Transverse colon (tissue), 4 donors: ENCODE measurements at regions not wholly inside any gene's neighbourhood (a gene's known extent, or its start where the extent isn't known, plus 50 kb on each side); places are given as distances from the start of the nearest gene placed in this dataset.

Experiments used
- DNase-seq: peaks from one replicate; pipeline ENCODE4 v3.0.0-alpha.2; 2019
- H3K27ac ChIP-seq, 4 donors: fragments of 200-600 bp; sonication (generic); 2 replicates each; pipeline ENCODE4 v1.5.1; 2016 to 2018; ENCODE audit warnings: inconsistent platforms in 4 of 4
- H3K27me3 ChIP-seq: fragments of 200-600 bp; sonication (generic); 2 replicates; pipeline ENCODE4 v1.5.1; 2017; ENCODE audit warnings: inconsistent platforms
- H3K36me3 ChIP-seq, 4 donors: fragments of 200-600 bp; sonication (generic); 2 replicates each; pipeline ENCODE4 v1.5.1; 2017 to 2019; ENCODE audit warnings: inconsistent platforms in 4 of 4
- H3K4me1 ChIP-seq, 4 donors: fragments of 200-600 bp; sonication (generic); 2 replicates each; pipeline ENCODE4 v1.5.1; 2017 to 2020; ENCODE audit warnings: inconsistent platforms in 4 of 4
- H3K4me3 ChIP-seq, 4 donors: fragments of 200-600 bp; sonication (generic); 1 replicate in 1 of 4; 2 replicates in 3 of 4; pipeline versions ENCODE4 v1.5.1 to v1.6.1; 2017 to 2019; ENCODE audit warnings: inconsistent platforms in 4 of 4
- H3K9me3 ChIP-seq, 2 donors: fragments of 200-600 bp; sonication (generic); 2 replicates each; pipeline ENCODE4 v1.5.1; 2017 to 2019; ENCODE audit warnings: inconsistent platforms in 2 of 2
- CTCF ChIP-seq, 5 experiments: fragments of 200-600 bp in 3 of 5; fragments of 450-650 bp in 2 of 5; sonication (generic) in 3 of 5; IDR thresholded peaks; 1 replicate in 2 of 5; 2 replicates in 3 of 5; pipeline ENCODE4 v1.5.1; 2016 to 2017; ENCODE audit warnings: antibody characterized with exemption in 5 of 5, inconsistent platforms in 3 of 5, mild to moderate bottlenecking in 2 of 5, moderate library complexity in 1 of 5
- EP300 ChIP-seq: sonication (generic); formaldehyde crosslinking; IDR thresholded peaks from one replicate; pipeline ENCODE4 v1.6.1; 2017; ENCODE audit warnings: antibody characterized with exemption, low read depth
- POLR2A ChIP-seq: fragments of 450-650 bp; IDR thresholded peaks from one replicate; pipeline ENCODE4 v1.6.1; 2016; ENCODE audit warnings: antibody characterized with exemption, mild to moderate bottlenecking, moderate library complexity
- POLR2AphosphoS5 ChIP-seq, 3 donors: sonication (generic); formaldehyde crosslinking; IDR thresholded peaks; one replicate each; pipeline ENCODE4 v1.6.1; 2016; ENCODE audit warnings: antibody characterized with exemption in 3 of 3
- WGBS, 2 donors: methylation state at CpG; one replicate each; pipeline ENCODE4 v1.1.5; 2018; ENCODE audit warnings: low coverage in 1 of 2; 5-methylcytosine and 5-hydroxymethylcytosine counted together
- in situ Hi-C, 4 donors: fragments of 200-750 bp; cut with MboI; loops; one replicate each; pipeline versions ENCODE4 v1.15.0 to v1.15.1; 2017; ENCODE audit warnings: low sequenced_read_pairs in 3 of 4, low pct_ligation_motif_present in 1 of 4, low pct_unique_long_range_greater_than_20kb in 1 of 4
- intact Hi-C: fragments of 100-400 bp; cut with DNase I; formaldehyde crosslinking; loops from one replicate; pipeline ENCODE4 v1.15.1; 2023; ENCODE audit warnings: low total_unique reads

GRCh38 chr6:146905181-146905704 is 299.0 kb upstream of the STXBP5 start:
- intact Hi-C loops (no loop called here), in situ Hi-C loops (no loop called here)
- no peak overlapping the region for H3K4me3 ChIP-seq
- no peaks in the 10 kb centered on the region for H3K9me3 ChIP-seq
- DNase-seq, result no peak
- no peaks in the 10 kb centered on the region for H3K4me1 ChIP-seq
- H3K36me3 ChIP-seq, result no peaks in the 10 kb centered on the region
- no peaks in the 10 kb centered on the region for H3K27me3 ChIP-seq
- no peak overlapping the region for H3K27ac ChIP-seq
- TF ChIP-seq POLR2AphosphoS5 (IDR thresholded peaks at IDR 0.05), result no peak
- TF ChIP-seq EP300, result no peak
- no peak for TF ChIP-seq CTCF (IDR thresholded peaks at IDR 0.05)
- no peak for TF ChIP-seq POLR2A

GRCh38 chr6:146908786-146909185 is 295.4 kb upstream of the STXBP5 start:
- TF ChIP-seq EP300, result no peak
- no peak for TF ChIP-seq CTCF (IDR thresholded peaks at IDR 0.05)
- no peak for TF ChIP-seq POLR2A
- TF ChIP-seq POLR2AphosphoS5 (IDR thresholded peaks at IDR 0.05), result no peak
- H3K9me3 ChIP-seq, result no peaks in the 10 kb centered on the region
- no peaks in the 10 kb centered on the region for H3K27me3 ChIP-seq
- no peak overlapping the region for H3K4me3 ChIP-seq
- no peak overlapping the region for H3K27ac ChIP-seq
- in situ Hi-C loops (no loop called here), intact Hi-C loops (no loop called here)
- no peak for DNase-seq
- WGBS, 2 donors, result 90 to 91% methylated on average over 4 of the region's 4 CpGs
- H3K4me1 ChIP-seq, result peaks cover 0 to 8% (median 4%) of the 10 kb centered on the region in 4 donors
- H3K36me3 ChIP-seq, result no peaks in the 10 kb centered on the region

- Histone ChIP-seq H3K4me1 (peaks cover 0 to 11% (median 4%) of the 10 kb centered on the region in 4 donors), H3K9me3 (no peaks in the 10 kb centered on the region), H3K36me3 (no peaks in the 10 kb centered on the region), H3K4me3 (no peak overlapping the region), H3K27me3 (no peaks in the 10 kb centered on the region), H3K27ac (no peak overlapping the region)
- TF ChIP-seq CTCF (IDR thresholded peaks at IDR 0.05) (no peak), POLR2A (no peak), EP300 (no peak), POLR2AphosphoS5 (IDR thresholded peaks at IDR 0.05) (no peak)
- intact Hi-C loops, result no loop called here
- in situ Hi-C loops, result no loop called here
- DNase-seq, result no peak
- 50 to 65% methylated on average over 2 of the region's 2 CpGs for WGBS, 2 donors
Measured at GRCh38 chr6:146909376-146909775, 294.8 kb upstream of the STXBP5 start.

GRCh38 chr6:146909886-146910285 is 294.3 kb upstream of the STXBP5 start:
- TF ChIP-seq CTCF (IDR thresholded peaks at IDR 0.05) (no peak), EP300 (no peak), POLR2AphosphoS5 (IDR thresholded peaks at IDR 0.05) (no peak), POLR2A (no peak)
- Histone ChIP-seq H3K27me3 (no peaks in the 10 kb centered on the region), H3K4me1 (peaks cover 0 to 16% (median 4%) of the 10 kb centered on the region in 4 donors), H3K36me3 (no peaks in the 10 kb centered on the region), H3K27ac (no peak overlapping the region), H3K9me3 (no peaks in the 10 kb centered on the region), H3K4me3 (no peak overlapping the region)
- 64 to 66% methylated on average over 2 of the region's 2 CpGs for WGBS, 2 donors
- intact Hi-C loops, result no loop called here
- no peak for DNase-seq
- in situ Hi-C loops, result no loop called here
